Stimulated activated CD4-positive, alpha-beta T cell treated with anti-CD3 and anti-CD28 coated beads, Interleukin-2, amount 100 ng/mL, for 24 hours (primary cell): ENCODE measurements at regions not wholly inside any gene's neighbourhood (a gene's known extent, or its start where the extent isn't known, plus 50 kb on each side); places are given as distances from the start of the nearest gene placed in this dataset.

Source experiments
- DNase-seq, 2 donors: peaks; one replicate each; pipeline ENCODE4 v3.0.0-alpha.2; 2020

GRCh38 chr15:62377736-62378480, 212.8 kb upstream of the C2CD4B start:
- no peak for DNase-seq

- no peak for DNase-seq
Measured at GRCh38 chr15:62378772-62379498, 213.8 kb upstream of the C2CD4B start.

GRCh38 chr15:62380011-62380410, 214.9 kb upstream of the C2CD4B start:
- no peak for DNase-seq

GRCh38 chr15:62382046-62382445, 217.0 kb upstream of the C2CD4B start:
- no peak for DNase-seq

- peak; percentile 61 to 77 for DNase-seq
Measured at GRCh38 chr15:62389885-62390790, 225.1 kb upstream of the C2CD4B start, which contains the start of gene TLN2. TSS of gene TLN2 (plus strand) at chr15:62390550.

GRCh38 chr15:62390791-62391640, 225.9 kb upstream of the C2CD4B start:
- DNase-seq: peak; percentile 26 to 48

- DNase-seq: peak; percentile 31 to 49
Measured at GRCh38 chr15:62391641-62392262, 226.7 kb upstream of the C2CD4B start.

GRCh38 chr15:62392376-62392775, 227.3 kb upstream of the C2CD4B start:
- DNase-seq: peak in 1 of 2 donors; percentile 2

GRCh38 chr15:62393196-62393595, 228.1 kb upstream of the C2CD4B start:
- no peak for DNase-seq

- no peak for DNase-seq
Measured at GRCh38 chr15:62394079-62394478, 229.0 kb upstream of the C2CD4B start.

GRCh38 chr15:62400778-62401177, 235.7 kb upstream of the C2CD4B start:
- DNase-seq: no peak

- no peak for DNase-seq
Measured at GRCh38 chr15:62402687-62403086, 237.6 kb upstream of the C2CD4B start.

GRCh38 chr15:62403164-62403809, 238.2 kb upstream of the C2CD4B start:
- DNase-seq: no peak

GRCh38 chr15:62404194-62404985, 239.3 kb upstream of the C2CD4B start:
- DNase-seq: no peak

- DNase-seq: no peak
Measured at GRCh38 chr15:62406305-62406891, 241.3 kb upstream of the C2CD4B start.

GRCh38 chr15:62407216-62407615, 242.1 kb upstream of the C2CD4B start:
- no peak for DNase-seq

- DNase-seq: no peak
Measured at GRCh38 chr15:62407962-62408361, 242.9 kb upstream of the C2CD4B start.

- no peak for DNase-seq
Measured at GRCh38 chr15:62409466-62409865, 244.4 kb upstream of the C2CD4B start.

GRCh38 chr15:62412686-62413085, 247.6 kb upstream of the C2CD4B start:
- DNase-seq: no peak

GRCh38 chr15:62413153-62413552, 248.1 kb upstream of the C2CD4B start:
- DNase-seq: no peak
